ENCODE measurements at regions not wholly inside any gene's neighbourhood (a gene's known extent, or its start where the extent isn't known, plus 50 kb on each side); places are given as distances from the start of the nearest gene placed in this dataset.

GRCh38 chr2:189940913-189941312 lies 121.6 kb downstream of the MSTN start:
- H3K27me3 ChIP-seq (ENCODE audit: insufficient read depth) = no peaks in the 10 kb centered on the region
- H3K4me3 Mint-ChIP-seq = no peak overlapping the region
- H3K9me2 ChIP-seq (ENCODE audit: insufficient read depth) = peaks cover 3% of the 10 kb centered on the region; the same call in 1 of the 2 replicates
- no peaks in the 10 kb centered on the region; the same call in 1 of the 2 replicates for H3K36me3 ChIP-seq (ENCODE audit: insufficient read depth)
- H3K4me2 ChIP-seq = no peak overlapping the region
- no peaks in the 10 kb centered on the region for H3F3A ChIP-seq (replicated peaks; ENCODE audit: low read depth)
- ATAC-seq (no peak), DNase-seq (ENCODE audit: low spot score) (no peak)
- no peak overlapping the region for H3K27ac ChIP-seq (ENCODE audit: low read depth)
- H3K79me2 ChIP-seq (replicated peaks; ENCODE audit: insufficient read depth) = no peaks in the 10 kb centered on the region
- TF ChIP-seq REST (IDR thresholded peaks at IDR 0.05; ENCODE audit: unreplicated experiment) (no peak), JUNB (IDR thresholded peaks at IDR 0.05; ENCODE audit: unreplicated experiment) (no peak), ZNF462 (CRISPR knock-in tag; IDR thresholded peaks at IDR 0.05) (no peak), POLR2AphosphoS5 (IDR thresholded peaks at IDR 0.05; ENCODE audit: low read depth) (no peak), CREB1 (CRISPR knock-in tag; IDR thresholded peaks at IDR 0.05; ENCODE audit: low read depth) (no peak), ETS1 (IDR thresholded peaks at IDR 0.05) (no peak), EZH2phosphoT487 (IDR thresholded peaks at IDR 0.05; ENCODE audit: unreplicated experiment) (no peak), STAT1 (IDR thresholded peaks at IDR 0.05; ENCODE audit: unreplicated experiment) (no peak), NANOG (IDR thresholded peaks at IDR 0.05; ENCODE audit: borderline replicate concordance) (no peak), EZH2 (IDR thresholded peaks at IDR 0.05; ENCODE audit: low read depth, unreplicated experiment) (no peak), ZNF331 (CRISPR knock-in tag; IDR thresholded peaks at IDR 0.05; ENCODE audit: low read depth) (no peak), ZNF114 (CRISPR knock-in tag; IDR thresholded peaks at IDR 0.05) (no peak), CTCF (conservative IDR thresholded peaks at IDR 0.05; ENCODE audit: low read depth in 2 of 2) (no peak)
- peaks cover 29% of the 10 kb centered on the region for H3K36me3 Mint-ChIP-seq (ENCODE audit: low read depth)
- H3K4me3 ChIP-seq = no peak overlapping the region
- no peak overlapping the region for H3K27ac Mint-ChIP-seq
- peaks cover 50% of the 10 kb centered on the region for H3K9me3 Mint-ChIP-seq
- H2AFZ ChIP-seq = no peak overlapping the region
- H4K20me1 ChIP-seq (replicated peaks; ENCODE audit: insufficient read depth) = no peaks in the 10 kb centered on the region
- H3K4me1 Mint-ChIP-seq = no peaks in the 10 kb centered on the region
- H3K4me1 ChIP-seq (ENCODE audit: insufficient read depth) = no peaks in the 10 kb centered on the region
- H3K27me3 Mint-ChIP-seq (ENCODE audit: insufficient read depth, low read depth, poor library complexity) = peaks cover 2% of the 10 kb centered on the region
